ENCODE measurements at regions not wholly inside any gene's neighbourhood (a gene's known extent, or its start where the extent isn't known, plus 50 kb on each side); places are given as distances from the start of the nearest gene placed in this dataset.

GRCh38 chr12:13347241-13348043 lies 150.9 kb downstream of the EMP1 start:
- no peak for DNase-seq (ENCODE audit: low spot score)
- H3K4me2 ChIP-seq (ENCODE audit: low read depth, low read length) = no peak overlapping the region
- WGBS (ENCODE audit: low lambda C conversion rate) = 5% methylated on average over 4 of the region's 4 CpGs

GRCh38 chr12:13345722-13346121 lies 149.2 kb downstream of the EMP1 start:
- H3K4me1 ChIP-seq (ENCODE audit: insufficient read depth, low read length) = no peaks in the 10 kb centered on the region
- in situ Hi-C loops (cut with HindIII; ENCODE audit: extremely low pct_ligation_motif_present, low pct_unique_long_range_greater_than_20kb) (no loop called here), intact Hi-C loops (cut with micrococcal nuclease; ENCODE audit: unreplicated experiment) (no loop called here)

More at GRCh38 chr12:13347241-13348043, 150.9 kb downstream of the EMP1 start:
- ATAC-seq = no peak
- ChIA-PET POLR2A (no interaction called here), CTCF (ENCODE audit: low intra/inter-chr PET ratio, low total read pairs) (no interaction called here)
- Histone ChIP-seq H3K4me3 (replicated peaks in 1 of 3; ENCODE audit: insufficient read depth in 1 of 3, low read depth in 2 of 3, low read length in 3 of 3) (no peak overlapping the region), H3K36me3 (replicated peaks in 1 of 2; ENCODE audit: control insufficient read depth in 1 of 2, insufficient read depth in 2 of 2, low read length in 2 of 2) (no peaks in the 10 kb centered on the region), H3K9me3 (ENCODE audit: low read length) (no peaks in the 10 kb centered on the region), H3K79me2 (ENCODE audit: insufficient read depth, low read length) (no peaks in the 10 kb centered on the region), H3K27me3 (ENCODE audit: control insufficient read depth in 1 of 2, insufficient read depth in 2 of 2, low read length in 2 of 2) (no peaks in the 10 kb centered on the region; a peak in 1 of 5 replicates), H3K27ac (ENCODE audit: extremely low read length, insufficient read depth, low read length) (no peak overlapping the region), H4K20me1 (ENCODE audit: insufficient read depth, low read length) (no peaks in the 10 kb centered on the region), H3K9ac (ENCODE audit: insufficient read depth, low read depth, low read length) (no peak overlapping the region), H2AFZ (ENCODE audit: low read length) (no peak overlapping the region), H3K4me1 (ENCODE audit: insufficient read depth, low read length) (no peaks in the 10 kb centered on the region)
- intact Hi-C loops (cut with micrococcal nuclease; ENCODE audit: unreplicated experiment) (no loop called here), in situ Hi-C loops (cut with HindIII; ENCODE audit: extremely low pct_ligation_motif_present, low pct_unique_long_range_greater_than_20kb) (no loop called here)
- no TSS peak for BruUV-seq (replicated peaks)
- FAIRE-seq = no peak
- TF ChIP-seq FOSL2 (CRISPR knock-in tag; IDR thresholded peaks at IDR 0.05) (0 out of 2 replicates have a peak, but pooled peaks have one; percentile 16), SNAPC5 (CRISPR knock-in tag; IDR thresholded peaks at IDR 0.05; ENCODE audit: borderline replicate concordance) (no peak)

More at GRCh38 chr12:13345722-13346121, 149.2 kb downstream of the EMP1 start:
- DNase-seq (ENCODE audit: low spot score) (no peak), FAIRE-seq (no peak), ATAC-seq (no peak)
- Histone ChIP-seq H3K27me3 (ENCODE audit: control insufficient read depth in 1 of 2, insufficient read depth in 2 of 2, low read length in 2 of 2) (no peaks in the 10 kb centered on the region), H3K36me3 (replicated peaks in 1 of 2; ENCODE audit: control insufficient read depth in 1 of 2, insufficient read depth in 2 of 2, low read length in 2 of 2) (no peaks in the 10 kb centered on the region), H3K79me2 (ENCODE audit: insufficient read depth, low read length) (no peaks in the 10 kb centered on the region), H3K9me3 (ENCODE audit: low read length) (no peaks in the 10 kb centered on the region), H4K20me1 (ENCODE audit: insufficient read depth, low read length) (no peaks in the 10 kb centered on the region), H2AFZ (ENCODE audit: low read length) (no peak overlapping the region), H3K4me3 (replicated peaks in 1 of 3; ENCODE audit: insufficient read depth in 1 of 3, low read depth in 2 of 3, low read length in 3 of 3) (no peak overlapping the region), H3K4me2 (ENCODE audit: low read depth, low read length) (no peak overlapping the region), H3K9ac (ENCODE audit: insufficient read depth, low read depth, low read length) (no peak overlapping the region), H3K27ac (ENCODE audit: extremely low read length, insufficient read depth, low read length) (no peak overlapping the region)
- ChIA-PET POLR2A (no interaction called here), CTCF (ENCODE audit: low intra/inter-chr PET ratio, low total read pairs) (no interaction called here)
- TF ChIP-seq KLF6 (CRISPR knock-in tag; IDR thresholded peaks at IDR 0.05) (no peak), TRIM22 (IDR thresholded peaks at IDR 0.05) (no peak), FUBP1 (CRISPR knock-in tag; IDR thresholded peaks at IDR 0.05; ENCODE audit: borderline replicate concordance) (no peak), SPEN (CRISPR knock-in tag; IDR thresholded peaks at IDR 0.05; ENCODE audit: low read depth) (no peak), RNF219 (CRISPR knock-in tag; IDR thresholded peaks at IDR 0.05) (no peak), ZIK1 (CRISPR knock-in tag; IDR thresholded peaks at IDR 0.05; ENCODE audit: borderline replicate concordance, low read depth) (no peak), NONO (IDR thresholded peaks at IDR 0.05) (no peak), NONO (CRISPR knock-in tag; conservative IDR thresholded peaks at IDR 0.05) (no peak)
- no TSS peak for BruUV-seq (replicated peaks)

Data from HepG2 (cell line).